Mesodermal cell (in vitro differentiated cells): ENCODE measurements at regions not wholly inside any gene's neighbourhood (a gene's known extent, or its start where the extent isn't known, plus 50 kb on each side); places are given as distances from the start of the nearest gene placed in this dataset.

ENCODE experiments used
- H3K27ac ChIP-seq: 2 replicates; pipeline ENCODE4 v1.7.0; 2013; ENCODE audit warnings: mild to moderate bottlenecking, low read depth, low read length, moderate library complexity; ENCODE audit not compliant: severe bottlenecking
- H3K36me3 ChIP-seq: 2 replicates; pipeline ENCODE4 v1.7.1; 2013; ENCODE audit warnings: mild to moderate bottlenecking, low read length, moderate library complexity; ENCODE audit not compliant: control insufficient read depth, insufficient read depth
- H3K4me1 ChIP-seq: one replicate; pipeline ENCODE4 v1.7.1; 2013; ENCODE audit warnings: mild to moderate bottlenecking, low read length; ENCODE audit not compliant: insufficient read depth, control insufficient read depth, poor library complexity, severe bottlenecking
- H3K4me3 ChIP-seq: 2 replicates; pipeline ENCODE4 v1.7.0; 2013; ENCODE audit warnings: low read length, control low read depth, mild to moderate bottlenecking; ENCODE audit not compliant: insufficient read depth, poor library complexity, severe bottlenecking; ENCODE audit errors: extremely low read depth
- H3K9me3 ChIP-seq: 2 replicates; pipeline ENCODE4 v1.7.1; 2013; ENCODE audit warnings: mild to moderate bottlenecking, low read length, moderate library complexity; ENCODE audit not compliant: control insufficient read depth
- WGBS, 2 experiments: methylation state at CpG; one replicate each; pipeline ENCODE4 v1.1.5; 2013; ENCODE audit warnings: missing lambda C conversion rate in 2 of 2; ENCODE audit not compliant: insufficient coverage in 2 of 2; 5-methylcytosine and 5-hydroxymethylcytosine counted together

GRCh38 chr7:131613909-131614308, 57.5 kb upstream of the PODXL start:
- Histone ChIP-seq H3K4me3 (no peak overlapping the region), H3K36me3 (no peaks in the 10 kb centered on the region), H3K27ac (no peak overlapping the region), H3K4me1 (peaks cover 27% of the 10 kb centered on the region), H3K9me3 (no peaks in the 10 kb centered on the region)
- WGBS, 2 experiments = 85 to 88% methylated on average over 5 to 7 of the region's 7 CpGs

- 84 to 94% methylated on average over 5 of the region's 5 CpGs for WGBS, 2 experiments
- H3K4me1 ChIP-seq = peaks cover 53% of the 10 kb centered on the region
- H3K27ac ChIP-seq = no peak overlapping the region
- H3K4me3 ChIP-seq = no peak overlapping the region
- H3K9me3 ChIP-seq = no peaks in the 10 kb centered on the region
- H3K36me3 ChIP-seq = no peaks in the 10 kb centered on the region
Observed at GRCh38 chr7:131610007-131610406, 53.6 kb upstream of the PODXL start.

GRCh38 chr7:131608116-131608500, 51.7 kb upstream of the PODXL start:
- Histone ChIP-seq H3K27ac (peak overlapping the region; percentile 84), H3K4me3 (no peak overlapping the region), H3K36me3 (no peaks in the 10 kb centered on the region), H3K4me1 (peaks cover 72% of the 10 kb centered on the region), H3K9me3 (no peaks in the 10 kb centered on the region)
- 26 to 35% methylated on average over 2 of the region's 5 CpGs for WGBS, 2 experiments

GRCh38 chr7:131607291-131608115, 51.1 kb upstream of the PODXL start:
- Histone ChIP-seq H3K4me1 (peaks cover 78% of the 10 kb centered on the region), H3K36me3 (no peaks in the 10 kb centered on the region), H3K27ac (peak overlapping the region; percentile 84), H3K9me3 (no peaks in the 10 kb centered on the region), H3K4me3 (no peak overlapping the region)
- 68 to 79% methylated on average over 19 to 20 of the region's 21 CpGs for WGBS, 2 experiments

- Histone ChIP-seq H3K4me3 (no peak overlapping the region), H3K4me1 (peaks cover 75% of the 10 kb centered on the region), H3K9me3 (no peaks in the 10 kb centered on the region), H3K36me3 (no peaks in the 10 kb centered on the region), H3K27ac (peak overlapping the region; percentile 84)
- 83 to 85% methylated on average over 10 of the region's 11 CpGs for WGBS, 2 experiments
Observed at GRCh38 chr7:131606346-131607290, 50.2 kb upstream of the PODXL start.
